Glomerular endothelial cell (primary cell): ENCODE measurements at regions not wholly inside any gene's neighbourhood (a gene's known extent, or its start where the extent isn't known, plus 50 kb on each side); places are given as distances from the start of the nearest gene placed in this dataset.
A peak's percentile ranks its signal among the peaks of the same experiment; 100 is the strongest.
"Not testable (repeated sequence)": the region's sequence is repeated elsewhere in the genome, so short reads cannot be mapped to it uniquely, and the experiment has no call there.

ENCODE experiments used
- DNase-seq: peaks from one replicate; pipeline ENCODE4 v3.0.0-alpha.2; 2011; ENCODE audit warnings: low read depth, low spot score; ENCODE audit errors: extremely low read depth

DNA sequence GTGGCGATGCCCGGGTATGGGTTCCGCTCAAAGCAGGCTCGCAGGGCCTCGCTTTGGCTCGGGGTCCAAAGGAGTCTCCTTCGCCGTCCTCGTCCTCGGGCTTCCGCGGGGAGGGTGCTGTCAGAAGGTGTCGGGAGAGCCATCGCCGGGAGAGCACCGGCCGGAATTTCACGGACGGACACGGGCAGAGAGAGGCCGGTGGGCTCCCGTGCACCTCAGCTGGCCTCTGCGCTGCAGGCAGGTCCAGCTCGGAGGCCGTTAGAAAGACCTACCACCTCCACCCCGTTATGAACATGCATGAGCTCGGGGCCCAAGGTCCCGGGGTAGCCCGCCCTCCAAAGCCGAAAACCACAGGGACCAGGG lies 1846.0 kb upstream of the DEFB115 start:
- DNase-seq = not testable (repeated sequence)

GRCh38 chr20:29419378-29419777 lies 1838.1 kb upstream of the DEFB115 start:
- DNase-seq = no peak

DNA sequence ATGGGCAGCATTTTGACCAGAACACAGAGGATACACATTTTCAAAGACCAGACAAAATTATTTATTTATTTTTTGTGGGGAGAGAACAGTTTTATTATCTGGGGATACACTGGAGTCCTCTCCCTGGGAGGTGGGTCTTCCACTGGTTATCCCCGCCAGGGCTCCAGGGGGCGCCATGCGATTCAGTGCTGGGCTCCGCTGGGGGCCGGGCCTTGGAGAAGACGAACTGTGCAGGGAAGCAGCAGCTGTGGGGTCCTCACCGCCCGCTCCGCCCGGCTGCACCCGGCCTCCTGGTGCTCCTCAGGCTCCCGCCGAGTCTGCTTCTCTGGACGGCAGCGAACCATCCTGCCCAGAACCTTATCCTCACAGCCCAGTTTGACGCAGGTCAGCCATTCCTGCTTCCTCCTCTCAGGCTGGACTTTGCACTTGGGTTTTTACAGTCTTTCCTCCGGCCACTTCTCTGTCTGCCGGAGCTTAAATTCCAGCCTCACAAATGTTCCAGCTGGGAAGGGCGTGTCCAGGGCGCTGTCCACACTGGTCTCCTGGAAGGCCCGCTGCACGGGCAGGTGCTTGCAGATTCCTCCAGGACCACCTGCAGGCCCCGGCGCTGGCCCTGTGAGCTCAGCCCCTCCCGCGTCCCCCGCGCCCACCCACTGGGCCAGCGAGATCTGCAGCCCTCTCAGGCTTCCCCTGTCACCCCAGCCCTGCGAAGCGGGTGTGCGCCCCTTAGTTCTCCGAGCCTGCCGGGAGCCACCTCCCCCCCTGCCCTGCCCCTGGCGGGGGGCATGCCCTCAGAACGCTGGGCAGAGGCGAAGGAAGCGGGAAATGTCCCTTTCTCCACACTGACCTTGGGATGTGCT lies 1830.0 kb upstream of the DEFB115 start:
- DNase-seq = no peak

DNA sequence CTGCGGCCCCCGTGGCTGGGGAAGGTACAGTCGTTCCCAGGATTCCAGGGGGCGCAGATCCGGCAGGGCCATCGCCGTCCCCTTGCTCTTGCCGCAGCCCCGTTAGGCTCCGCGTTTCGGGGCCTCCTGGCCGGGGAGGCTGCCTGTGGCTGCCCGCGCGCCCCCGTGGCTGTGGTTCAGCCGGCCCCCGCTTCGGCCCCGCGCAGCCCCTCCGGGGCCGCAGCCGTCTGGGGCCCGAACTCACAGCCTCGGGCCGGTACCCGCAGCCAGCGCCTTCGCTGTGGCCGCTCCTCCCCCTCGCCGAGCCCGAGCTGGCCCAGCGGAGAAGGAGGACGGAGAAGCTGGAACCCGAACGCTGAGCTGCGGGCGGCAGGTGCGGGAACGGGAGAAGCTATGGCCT lies 1826.9 kb upstream of the DEFB115 start:
- no peak for DNase-seq

GRCh38 chr20:29440721-29441120 lies 1816.7 kb upstream of the DEFB115 start:
- not testable (repeated sequence) for DNase-seq

DNA sequence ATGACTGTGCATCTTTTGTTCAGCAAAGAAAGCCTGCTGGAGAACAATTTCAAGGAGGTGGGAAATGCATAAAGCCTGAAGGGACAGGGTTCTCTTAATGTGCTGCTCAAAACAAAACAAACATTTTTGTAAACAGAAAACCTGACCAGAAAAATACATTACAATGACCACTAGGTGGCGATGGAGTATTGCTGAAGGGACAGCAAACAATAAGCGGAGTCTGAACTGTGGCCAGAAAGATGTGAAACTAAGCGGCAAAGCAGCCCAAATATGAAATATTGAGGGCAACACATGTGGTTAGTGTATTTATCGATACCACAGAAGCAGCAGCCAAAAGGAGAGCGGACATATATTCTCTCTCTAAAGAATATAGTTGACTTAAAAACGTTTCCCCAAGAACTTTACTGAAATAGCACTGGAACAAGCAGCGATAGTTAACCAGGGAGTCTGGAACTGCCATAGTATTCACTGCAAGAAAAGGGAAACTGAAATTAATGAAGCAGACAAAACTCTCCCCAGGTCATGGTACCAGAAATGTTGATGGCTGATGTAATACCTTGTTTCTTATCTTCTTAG lies 1814.2 kb upstream of the DEFB115 start:
- peak; percentile 4 for DNase-seq

DNA sequence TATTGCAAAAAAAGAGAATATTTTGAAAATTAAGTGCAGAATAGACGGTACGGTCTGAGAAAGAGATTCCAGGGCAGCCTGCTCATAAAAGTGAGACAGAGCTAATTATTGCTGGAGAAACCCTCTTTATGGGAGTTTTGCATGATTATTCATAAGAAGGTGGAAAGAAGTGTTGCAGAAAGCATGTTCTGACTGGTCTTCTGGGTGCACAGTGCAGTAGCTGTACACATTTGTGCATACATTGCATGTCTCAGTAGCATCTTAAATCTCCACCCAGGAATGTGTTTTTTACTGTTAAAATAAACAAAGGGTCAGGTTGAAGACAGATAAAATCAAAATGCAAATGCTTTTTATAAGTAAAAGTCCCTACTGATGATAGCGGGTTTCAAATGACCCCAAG lies 1813.6 kb upstream of the DEFB115 start:
- no peak for DNase-seq

- DNase-seq = not testable (repeated sequence)
These were observed 1812.2 kb upstream of the DEFB115 start for GRCh38 chr20:29445050-29445907.

DNA sequence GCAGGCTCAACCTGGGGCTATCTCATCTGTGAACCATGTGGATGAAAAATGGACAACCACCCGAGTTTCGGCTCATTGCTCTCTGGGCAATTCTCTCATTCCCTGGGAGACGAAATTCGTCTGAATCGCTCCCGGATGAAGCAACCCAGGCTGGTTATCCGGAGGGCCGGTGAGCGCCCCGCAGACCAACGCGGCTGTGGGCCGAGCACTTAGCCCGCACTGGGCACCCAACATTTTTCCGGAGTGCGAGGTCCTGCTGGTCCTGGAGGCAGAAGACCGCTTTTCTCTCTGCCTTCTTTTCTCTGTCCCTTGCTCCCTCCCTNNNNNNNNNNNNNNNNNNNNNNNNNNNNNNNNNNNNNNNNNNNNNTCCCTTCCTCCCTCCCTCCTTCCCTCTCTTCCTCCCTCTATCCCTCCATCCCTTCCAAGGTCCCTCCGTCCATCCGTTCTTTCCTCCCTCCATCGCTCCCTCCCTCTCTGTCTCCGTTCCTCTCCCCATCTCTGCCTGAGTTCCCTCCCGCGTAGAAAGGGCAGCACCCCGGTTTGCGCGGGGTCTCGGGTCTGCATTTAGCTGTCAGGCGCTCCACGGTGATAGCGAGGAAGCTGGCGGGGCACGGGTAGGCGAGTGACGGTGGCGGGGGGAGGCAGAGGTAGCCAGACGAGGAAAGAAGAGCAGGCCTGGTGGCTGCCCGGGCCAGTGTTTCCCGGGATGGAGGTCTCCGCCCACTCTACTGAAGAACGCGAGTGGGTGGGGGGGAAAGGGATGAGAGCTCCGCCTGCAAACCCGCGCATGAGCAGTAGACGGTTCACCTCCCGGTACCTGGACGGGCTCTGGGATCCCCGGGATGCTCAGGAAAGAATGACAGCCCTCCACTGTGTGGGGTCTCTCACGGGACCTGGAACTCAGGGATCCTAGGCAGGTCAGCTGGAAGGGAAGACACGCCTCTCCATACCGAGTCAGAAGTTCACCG lies 1809.7 kb upstream of the DEFB115 start:
- DNase-seq = not testable (repeated sequence)

- DNase-seq = no peak
These were observed 1808.5 kb upstream of the DEFB115 start for GRCh38 chr20:29448806-29449470.

DNA sequence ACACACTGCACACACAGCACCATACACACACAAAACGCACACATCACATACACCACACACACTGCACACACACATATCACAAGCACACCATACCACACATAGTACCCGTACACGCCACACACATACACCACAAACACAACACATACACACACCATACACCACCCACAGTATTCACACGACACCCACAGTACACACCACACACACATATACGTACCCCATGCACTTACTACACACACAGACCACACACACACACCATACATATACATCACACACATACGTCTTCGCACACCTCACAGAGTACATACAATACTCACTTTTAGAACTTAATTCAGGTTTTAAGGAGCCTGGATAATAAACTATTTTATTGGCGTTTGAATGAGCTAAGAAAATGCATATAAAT lies 1805.3 kb upstream of the DEFB115 start:
- DNase-seq = no peak

DNA sequence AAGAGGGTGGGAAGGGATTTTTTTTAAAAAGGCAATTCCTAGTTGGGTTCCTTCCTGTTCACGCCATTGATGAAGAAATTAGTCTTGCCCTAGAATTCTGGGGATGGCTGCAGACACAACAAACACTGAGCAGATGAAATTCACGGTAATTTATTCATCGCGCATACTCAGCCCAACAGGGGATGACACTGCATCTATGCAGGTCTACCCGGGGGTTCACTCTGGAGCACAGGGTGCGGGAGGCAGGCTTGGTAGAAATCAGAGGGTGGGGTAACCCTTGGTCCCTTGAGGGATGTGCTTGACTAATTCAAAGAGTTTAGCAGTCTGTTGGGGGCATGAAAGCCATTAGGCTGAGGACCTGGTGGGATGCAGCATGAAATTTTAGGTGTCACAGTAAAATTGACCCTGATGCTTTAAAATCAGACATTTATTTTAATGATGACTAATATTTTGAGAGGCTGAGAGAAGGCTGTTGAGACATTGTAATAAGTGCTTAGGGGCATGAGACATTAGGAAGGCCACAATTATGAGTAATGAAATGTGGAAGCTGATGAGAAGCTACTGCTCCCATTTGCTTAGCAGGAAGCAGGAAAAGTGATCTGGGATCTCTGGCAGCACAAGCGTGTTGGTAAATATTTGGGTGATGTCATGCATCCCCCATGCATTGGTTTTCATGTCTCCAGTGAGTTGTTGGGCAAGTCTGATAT lies 1800.3 kb upstream of the DEFB115 start:
- DNase-seq = not testable (repeated sequence)

- no peak for DNase-seq
These were observed 1784.9 kb upstream of the DEFB115 start for GRCh38 chr20:29472606-29473005.

DNA sequence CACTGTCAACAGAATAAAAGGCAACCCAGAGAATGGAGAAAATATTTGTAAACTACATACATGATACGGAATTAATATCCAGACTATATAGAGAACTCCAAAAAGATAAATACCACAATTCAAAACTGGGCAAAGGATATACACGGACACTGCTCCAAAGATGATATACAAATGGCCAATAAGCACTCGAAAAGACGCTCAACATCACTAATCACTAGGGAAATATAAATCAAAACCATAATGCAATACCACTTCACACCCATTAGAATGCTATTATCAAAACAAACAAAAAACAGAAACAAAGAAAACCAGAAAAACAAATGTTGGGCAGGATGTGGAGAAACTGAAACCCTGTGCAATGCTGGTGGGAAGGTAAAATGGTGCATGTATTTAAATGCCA lies 1764.6 kb upstream of the DEFB115 start:
- not testable (repeated sequence) for DNase-seq

GRCh38 chr20:29496767-29497166 lies 1760.7 kb upstream of the DEFB115 start:
- not testable (repeated sequence) for DNase-seq

DNA sequence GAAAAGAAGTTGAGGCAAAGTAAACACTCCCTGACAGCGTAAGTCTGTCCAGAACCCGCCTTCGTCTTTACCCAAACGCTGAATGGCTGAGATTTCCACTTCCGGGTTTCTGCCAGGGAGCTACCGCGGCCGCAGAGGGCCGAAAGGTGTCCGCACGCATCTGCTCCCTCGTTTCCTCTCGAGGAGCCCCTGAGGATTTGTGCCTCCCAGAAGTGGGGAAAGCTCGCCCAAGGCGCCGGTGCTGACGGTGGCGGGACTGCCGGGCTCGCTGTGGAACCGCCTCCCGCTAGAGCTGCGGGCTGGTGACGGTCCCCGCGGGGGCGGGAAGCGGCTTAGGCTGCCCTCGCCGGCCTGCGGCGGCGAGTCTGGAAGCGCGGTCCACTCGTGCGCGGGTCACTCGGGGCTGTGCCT lies 1760.2 kb upstream of the DEFB115 start:
- no peak for DNase-seq

DNA sequence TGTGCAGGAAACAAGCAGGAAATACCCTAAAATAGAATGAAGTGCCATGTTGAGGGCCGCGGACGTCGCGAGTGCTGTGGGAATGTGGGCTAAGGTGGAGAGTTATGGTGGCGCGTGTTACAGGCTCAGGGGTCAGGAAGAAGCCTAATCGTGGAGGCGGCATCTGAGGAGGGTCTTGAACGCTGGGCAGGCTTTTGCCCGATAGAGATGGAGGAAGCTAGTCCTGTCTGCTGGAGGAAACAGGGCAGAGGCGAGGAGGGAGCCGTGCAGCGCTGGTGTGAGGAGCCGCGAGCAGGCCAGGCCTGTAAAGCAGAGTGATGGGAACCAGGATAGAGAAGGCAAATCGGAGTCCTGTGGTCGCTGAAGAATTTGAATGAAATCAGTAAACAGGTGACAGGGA lies 1759.8 kb upstream of the DEFB115 start:
- DNase-seq = not testable (repeated sequence)

- not testable (repeated sequence) for DNase-seq
These were observed 1756.7 kb upstream of the DEFB115 start for GRCh38 chr20:29500738-29501137.

- not testable (repeated sequence) for DNase-seq
These were observed 1742.8 kb upstream of the DEFB115 start for GRCh38 chr20:29514634-29515033.
